ENCODE measurements at regions not wholly inside any gene's neighbourhood (a gene's known extent, or its start where the extent isn't known, plus 50 kb on each side); places are given as distances from the start of the nearest gene placed in this dataset.

GRCh38 chr18:37787452-37787851 is 221.9 kb upstream of the CELF4 start:
- TF ChIP-seq CTCF (IDR thresholded peaks at IDR 0.05; ENCODE audit: extremely low read depth in 1 of 2, insufficient read depth in 1 of 2, low read depth in 1 of 2, low read length in 2 of 2), result no peak
- TF ChIP-seq POLR2A (IDR thresholded peaks at IDR 0.05; ENCODE audit: low read depth, low read length), result no peak
- TF ChIP-seq EZH2 (IDR thresholded peaks at IDR 0.05; ENCODE audit: borderline replicate concordance, low read depth, low read length, severe bottlenecking), result no peak
- TF ChIP-seq POLR2AphosphoS5 (IDR thresholded peaks at IDR 0.05; ENCODE audit: insufficient read depth, low read depth, low read length), result no peak
- no peak for TF ChIP-seq JUN (IDR thresholded peaks at IDR 0.05; ENCODE audit: borderline replicate concordance, insufficient read depth, insufficient read length, low read depth)
- no peak for TF ChIP-seq MAX (IDR thresholded peaks at IDR 0.05; ENCODE audit: insufficient read depth, insufficient read length)
- TF ChIP-seq FOS (IDR thresholded peaks at IDR 0.05; ENCODE audit: borderline replicate concordance, insufficient read depth, low read length), result no peak
- TF ChIP-seq GATA2 (IDR thresholded peaks at IDR 0.05; ENCODE audit: insufficient read depth, insufficient read length, low read depth, low read length), result no peak

All from endothelial cell of umbilical vein (primary cell).